ENCODE measurements at regions not wholly inside any gene's neighbourhood (a gene's known extent, or its start where the extent isn't known, plus 50 kb on each side); places are given as distances from the start of the nearest gene placed in this dataset.
A peak's percentile ranks its signal among the peaks of the same experiment; 100 is the strongest.

DNA sequence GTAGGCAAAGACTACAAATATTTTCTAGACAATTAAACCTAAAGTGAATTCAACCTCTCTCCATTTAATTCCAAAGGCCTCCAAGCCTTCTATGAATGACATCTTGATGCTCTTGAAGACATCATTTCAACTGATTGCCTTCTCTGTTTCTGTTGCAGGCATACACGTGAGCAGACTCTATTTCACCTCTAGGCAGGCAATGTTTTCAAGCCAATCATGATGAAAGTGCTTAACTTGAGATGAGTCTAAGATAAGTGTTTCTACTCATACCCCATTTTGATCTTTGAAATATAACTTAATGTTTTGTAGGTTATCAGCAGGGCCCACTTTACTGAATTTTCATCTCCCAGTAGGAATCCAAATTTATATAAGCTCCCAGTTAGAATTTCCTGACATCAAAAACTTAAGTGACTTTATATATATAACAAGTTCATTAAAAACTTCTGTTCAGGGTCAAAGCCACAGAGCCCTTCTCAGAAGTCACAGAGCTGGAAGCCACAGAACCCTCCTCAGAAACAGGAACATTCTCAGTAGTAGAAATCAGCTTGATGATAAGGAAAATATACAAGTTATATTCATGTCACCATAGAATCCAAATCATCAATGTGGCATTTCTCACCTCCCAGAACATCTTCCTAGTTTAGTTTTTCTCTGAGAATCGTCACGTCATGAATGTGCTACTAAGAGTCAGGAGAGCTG is 108.5 kb downstream of the PHLDA1 start:
- no peaks in the 10 kb centered on the region for H3K9me3 ChIP-seq (ENCODE audit: control insufficient read depth in 2 of 2, low read length in 2 of 2)
- H3K9ac ChIP-seq (ENCODE audit: low read length in 2 of 2), result no peak overlapping the region
- no peaks in the 10 kb centered on the region for H3K36me3 ChIP-seq (ENCODE audit: control insufficient read depth in 2 of 2, insufficient read depth in 2 of 2, low read length in 2 of 2)
- peaks cover 0 to 2% of the 10 kb centered on the region in 2 donors for H3K27me3 ChIP-seq (ENCODE audit: control insufficient read depth in 1 of 2, insufficient read depth in 2 of 2, low read length in 2 of 2)
- no peak overlapping the region for H3K27ac ChIP-seq (ENCODE audit: low read length)
- H3K4me3 ChIP-seq (ENCODE audit: low read length in 2 of 2), result no peak overlapping the region
- no peaks in the 10 kb centered on the region for H3K4me1 ChIP-seq (ENCODE audit: control insufficient read depth, insufficient read depth, low read length)

DNA sequence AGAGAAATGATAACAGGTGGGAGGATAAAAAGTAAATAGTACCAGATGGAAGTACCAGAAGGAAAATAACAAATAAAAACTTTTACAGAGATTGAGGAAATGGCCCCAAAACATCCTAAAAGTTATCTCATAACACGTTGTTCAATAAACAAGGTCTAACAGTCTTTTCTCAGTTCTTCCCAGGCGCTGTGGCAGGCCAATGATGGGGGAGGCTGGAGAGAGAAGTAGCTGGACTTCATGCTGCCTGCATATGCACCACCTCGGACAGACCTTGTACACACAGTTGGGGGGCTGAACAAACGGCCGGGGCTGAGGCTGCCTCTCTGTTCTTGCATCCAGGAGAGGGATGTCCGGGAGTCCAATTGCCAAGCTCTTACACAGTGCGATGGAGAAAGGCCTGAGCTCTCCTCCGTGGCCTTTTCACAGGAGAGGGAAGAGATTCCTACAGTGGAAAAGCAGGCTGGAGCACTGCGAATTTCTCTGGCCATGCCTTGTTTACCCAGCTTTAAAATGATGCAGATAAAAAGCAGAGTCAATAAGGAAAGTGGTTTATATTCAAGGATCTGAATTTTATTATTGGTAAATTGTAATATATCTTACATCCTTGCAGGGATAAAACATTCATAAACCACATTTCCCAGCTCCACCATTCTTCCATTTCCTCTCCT is 109.8 kb downstream of the PHLDA1 start:
- Histone ChIP-seq H3K9me3 (ENCODE audit: control insufficient read depth in 2 of 2, low read length in 2 of 2) (no peaks in the 10 kb centered on the region), H3K27ac (ENCODE audit: low read length) (no peak overlapping the region)

DNA sequence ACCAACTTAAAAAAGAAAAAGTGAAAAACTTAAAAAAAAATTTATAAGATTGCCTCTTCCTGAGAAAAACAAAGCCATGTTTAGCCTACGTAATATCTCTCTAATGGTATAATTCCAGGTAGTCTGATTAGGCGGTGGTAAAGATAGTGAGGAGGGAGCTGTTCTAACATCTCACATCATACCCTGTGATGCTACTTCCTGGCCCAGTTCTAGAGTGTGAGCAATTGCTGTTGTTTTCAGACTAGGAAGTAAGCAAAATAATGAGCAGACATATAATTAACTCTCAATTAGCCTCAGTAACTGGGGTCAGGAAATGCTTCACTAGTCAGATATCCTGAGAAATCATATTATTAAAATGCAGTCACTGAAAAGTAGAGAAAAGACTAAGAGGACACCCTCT is 113.9 kb downstream of the PHLDA1 start:
- no peak overlapping the region for H3K27ac ChIP-seq (ENCODE audit: low read length)
- peaks cover 0 to 2% of the 10 kb centered on the region in 2 donors for H3K27me3 ChIP-seq (ENCODE audit: control insufficient read depth in 1 of 2, insufficient read depth in 2 of 2, low read length in 2 of 2)
- no peaks in the 10 kb centered on the region for H3K36me3 ChIP-seq (ENCODE audit: control insufficient read depth in 2 of 2, insufficient read depth in 2 of 2, low read length in 2 of 2)
- H3K4me1 ChIP-seq (ENCODE audit: control insufficient read depth, insufficient read depth, low read length), result peaks cover 6% of the 10 kb centered on the region
- no peaks in the 10 kb centered on the region for H3K9me3 ChIP-seq (ENCODE audit: control insufficient read depth in 2 of 2, low read length in 2 of 2)
- no peak overlapping the region for H3K4me3 ChIP-seq (ENCODE audit: low read length in 2 of 2)
- H3K9ac ChIP-seq (ENCODE audit: low read length in 2 of 2), result no peak overlapping the region

More for the DNA sequence above, 109.8 kb downstream of the PHLDA1 start:
- Histone ChIP-seq H3K27me3 (ENCODE audit: control insufficient read depth in 1 of 2, insufficient read depth in 2 of 2, low read length in 2 of 2) (peaks cover 0 to 2% of the 10 kb centered on the region in 2 donors), H3K36me3 (ENCODE audit: control insufficient read depth in 2 of 2, insufficient read depth in 2 of 2, low read length in 2 of 2) (no peaks in the 10 kb centered on the region), H3K4me1 (ENCODE audit: control insufficient read depth, insufficient read depth, low read length) (no peaks in the 10 kb centered on the region), H3K4me3 (ENCODE audit: low read length in 2 of 2) (no peak overlapping the region), H3K9ac (ENCODE audit: low read length in 2 of 2) (no peak overlapping the region)

DNA sequence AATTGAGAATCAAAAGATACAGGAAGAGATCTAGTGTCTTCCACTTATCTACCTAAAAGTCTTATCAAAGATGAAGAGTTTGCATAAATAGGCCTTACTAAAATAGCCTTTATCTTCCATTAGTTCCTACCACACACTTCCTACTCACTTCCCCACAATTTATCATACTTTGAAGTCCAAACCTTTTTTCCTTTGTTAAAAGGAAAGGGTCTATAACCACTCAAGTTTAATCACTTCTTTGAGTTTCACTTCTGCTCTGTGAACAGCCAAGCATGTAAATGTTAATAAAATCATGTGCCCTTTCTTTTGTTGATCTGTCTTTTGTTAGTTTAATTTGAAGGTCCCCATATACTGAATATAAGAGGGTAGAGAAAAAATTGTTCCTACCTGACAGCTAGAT is 114.5 kb downstream of the PHLDA1 start:
- Histone ChIP-seq H3K4me3 (ENCODE audit: low read length in 2 of 2) (no peak overlapping the region), H3K4me1 (ENCODE audit: control insufficient read depth, insufficient read depth, low read length) (peaks cover 6% of the 10 kb centered on the region), H3K36me3 (ENCODE audit: control insufficient read depth in 2 of 2, insufficient read depth in 2 of 2, low read length in 2 of 2) (no peaks in the 10 kb centered on the region), H3K9me3 (ENCODE audit: control insufficient read depth in 2 of 2, low read length in 2 of 2) (no peaks in the 10 kb centered on the region), H3K27me3 (ENCODE audit: control insufficient read depth in 1 of 2, insufficient read depth in 2 of 2, low read length in 2 of 2) (peaks cover 0 to 2% of the 10 kb centered on the region in 2 donors), H3K27ac (ENCODE audit: low read length) (no peak overlapping the region), H3K9ac (ENCODE audit: low read length in 2 of 2) (no peak overlapping the region)

DNA sequence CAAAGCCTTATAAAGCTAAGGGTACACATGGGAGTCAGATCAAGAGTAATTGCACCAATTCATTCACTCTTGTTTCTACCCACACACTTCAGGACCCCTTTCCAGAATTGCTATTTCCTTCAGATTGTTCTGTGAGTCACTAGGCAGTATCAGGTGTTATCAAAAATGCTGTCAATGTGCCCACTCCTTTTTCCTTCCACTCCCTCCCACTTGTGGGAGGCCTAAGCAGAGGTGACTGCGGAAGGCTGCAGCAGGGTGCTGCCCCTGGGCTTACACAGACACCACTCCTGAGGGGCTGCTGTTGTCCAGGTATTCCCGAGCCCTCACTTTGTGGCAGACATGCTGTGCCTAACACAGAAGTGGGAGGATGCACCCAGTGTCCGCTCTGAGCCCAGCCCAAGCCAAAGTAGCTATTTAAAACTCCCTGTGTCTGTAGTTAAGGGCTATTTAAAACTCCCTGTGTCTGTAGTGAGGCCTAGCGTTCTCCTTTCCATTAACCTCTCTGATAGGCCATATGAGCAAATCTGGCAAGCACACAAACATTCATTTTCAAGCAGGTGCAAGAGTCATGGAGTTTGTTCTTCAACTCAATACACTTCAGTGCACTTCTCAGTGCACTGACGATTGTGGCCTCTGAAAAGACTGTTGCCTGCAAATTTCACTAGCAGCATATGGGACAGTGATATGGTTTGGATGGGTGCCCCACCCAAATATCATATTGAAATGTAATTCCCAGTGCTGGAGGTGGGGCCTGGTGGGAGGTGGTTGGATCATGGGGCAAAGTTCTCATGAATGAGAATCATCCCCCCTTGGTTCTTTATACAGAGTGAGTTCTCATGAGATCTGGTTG is 117.8 kb downstream of the PHLDA1 start:
- Histone ChIP-seq H3K9ac (ENCODE audit: low read length in 2 of 2) (no peak overlapping the region), H3K27ac (ENCODE audit: low read length) (no peak overlapping the region), H3K4me1 (ENCODE audit: control insufficient read depth, insufficient read depth, low read length) (peaks cover 11% of the 10 kb centered on the region), H3K36me3 (ENCODE audit: control insufficient read depth in 2 of 2, insufficient read depth in 2 of 2, low read length in 2 of 2) (no peaks in the 10 kb centered on the region), H3K4me3 (ENCODE audit: low read length in 2 of 2) (no peak overlapping the region), H3K27me3 (ENCODE audit: control insufficient read depth in 1 of 2, insufficient read depth in 2 of 2, low read length in 2 of 2) (no peaks in the 10 kb centered on the region), H3K9me3 (ENCODE audit: control insufficient read depth in 2 of 2, low read length in 2 of 2) (no peaks in the 10 kb centered on the region)

DNA sequence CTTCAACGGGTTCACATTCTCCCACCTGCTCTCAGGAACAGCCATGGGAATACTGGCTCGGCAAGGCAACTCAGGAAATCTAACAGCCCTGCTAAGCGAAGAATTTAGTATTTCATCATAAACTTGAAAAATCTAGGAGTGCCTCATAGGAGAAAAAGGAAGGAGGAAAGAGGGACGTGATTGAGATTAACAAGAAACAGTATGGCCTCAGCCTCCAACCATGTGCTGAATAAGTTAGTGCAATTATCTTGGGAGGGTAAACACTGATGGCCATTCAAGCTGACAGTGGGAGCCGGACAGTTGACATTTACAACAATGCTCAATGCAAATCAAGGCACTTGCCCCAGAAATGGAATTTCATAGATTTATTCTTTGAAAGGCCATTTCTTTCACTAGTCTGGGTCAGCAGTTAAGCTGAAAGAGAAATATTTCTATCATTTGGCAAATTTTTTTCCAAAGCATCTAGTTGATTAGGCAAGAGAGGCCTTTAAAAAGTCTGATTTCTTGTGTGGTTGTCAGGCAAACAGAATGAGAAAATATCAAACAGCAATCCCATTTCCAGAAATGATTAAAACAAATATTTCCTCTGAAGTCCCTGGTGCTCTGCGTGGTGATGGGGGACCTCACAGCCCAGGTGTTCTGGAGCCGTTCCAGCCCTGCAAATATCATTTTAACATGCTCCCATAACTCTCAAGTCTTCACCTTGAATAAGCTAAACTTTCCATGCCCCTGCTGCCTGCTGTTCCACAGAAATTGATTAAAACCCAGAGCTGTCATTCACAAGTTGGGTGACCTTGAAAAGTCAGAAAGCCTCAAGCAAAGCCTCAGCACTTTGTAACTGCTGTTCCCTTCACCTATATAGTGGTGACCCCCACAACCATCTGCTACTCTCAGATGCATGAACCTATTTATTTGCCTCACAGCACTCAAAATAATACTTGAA is 121.6 kb downstream of the PHLDA1 start:
- no peak overlapping the region for H3K9ac ChIP-seq (ENCODE audit: low read length in 2 of 2)
- H3K4me3 ChIP-seq (ENCODE audit: low read length in 2 of 2), result no peak overlapping the region
- H3K36me3 ChIP-seq (ENCODE audit: control insufficient read depth in 2 of 2, insufficient read depth in 2 of 2, low read length in 2 of 2), result no peaks in the 10 kb centered on the region
- H3K9me3 ChIP-seq (ENCODE audit: control insufficient read depth in 2 of 2, low read length in 2 of 2), result no peaks in the 10 kb centered on the region
- peaks cover 11% of the 10 kb centered on the region for H3K4me1 ChIP-seq (ENCODE audit: control insufficient read depth, insufficient read depth, low read length)
- H3K27me3 ChIP-seq (ENCODE audit: control insufficient read depth in 1 of 2, insufficient read depth in 2 of 2, low read length in 2 of 2), result no peaks in the 10 kb centered on the region
- H3K27ac ChIP-seq (ENCODE audit: low read length), result no peak overlapping the region

DNA sequence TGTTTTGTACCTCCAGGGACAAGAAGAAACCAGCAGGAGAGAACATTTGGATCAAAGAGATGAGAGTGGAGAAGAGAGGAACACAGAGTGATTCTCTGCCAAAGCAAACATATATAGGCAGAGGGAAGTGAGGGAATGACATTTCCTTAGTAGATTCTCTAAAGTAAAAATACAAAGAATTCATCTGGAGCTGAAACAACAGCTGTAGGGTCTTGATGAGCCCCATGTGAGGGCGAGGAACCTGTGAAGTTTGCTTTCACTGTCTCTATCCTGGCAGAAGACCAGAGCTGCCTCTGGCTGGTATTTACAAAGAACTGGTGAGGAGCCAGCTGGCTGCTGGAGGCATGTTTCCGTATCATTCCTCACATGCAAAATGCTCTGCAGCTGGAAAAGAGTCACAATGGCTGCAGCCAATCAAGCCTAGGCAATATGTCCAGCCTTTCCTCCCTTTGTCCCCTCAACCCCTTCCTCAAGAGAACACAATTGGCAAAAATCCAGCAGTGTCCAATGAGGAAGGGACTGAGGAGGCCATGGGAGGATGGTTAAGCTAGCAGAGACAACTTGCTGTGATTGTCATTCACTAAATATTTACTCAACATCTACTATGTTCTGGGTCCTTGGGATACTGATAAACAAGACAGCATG is 122.5 kb downstream of the PHLDA1 start:
- Histone ChIP-seq H3K9ac (ENCODE audit: low read length in 2 of 2) (no peak overlapping the region), H3K4me1 (ENCODE audit: control insufficient read depth, insufficient read depth, low read length) (peaks cover 11% of the 10 kb centered on the region), H3K4me3 (ENCODE audit: low read length in 2 of 2) (peak overlapping the region in 1 of 2 donors; percentile 22), H3K27me3 (ENCODE audit: control insufficient read depth in 1 of 2, insufficient read depth in 2 of 2, low read length in 2 of 2) (no peaks in the 10 kb centered on the region), H3K27ac (ENCODE audit: low read length) (no peak overlapping the region), H3K36me3 (ENCODE audit: control insufficient read depth in 2 of 2, insufficient read depth in 2 of 2, low read length in 2 of 2) (no peaks in the 10 kb centered on the region), H3K9me3 (ENCODE audit: control insufficient read depth in 2 of 2, low read length in 2 of 2) (no peaks in the 10 kb centered on the region)

DNA sequence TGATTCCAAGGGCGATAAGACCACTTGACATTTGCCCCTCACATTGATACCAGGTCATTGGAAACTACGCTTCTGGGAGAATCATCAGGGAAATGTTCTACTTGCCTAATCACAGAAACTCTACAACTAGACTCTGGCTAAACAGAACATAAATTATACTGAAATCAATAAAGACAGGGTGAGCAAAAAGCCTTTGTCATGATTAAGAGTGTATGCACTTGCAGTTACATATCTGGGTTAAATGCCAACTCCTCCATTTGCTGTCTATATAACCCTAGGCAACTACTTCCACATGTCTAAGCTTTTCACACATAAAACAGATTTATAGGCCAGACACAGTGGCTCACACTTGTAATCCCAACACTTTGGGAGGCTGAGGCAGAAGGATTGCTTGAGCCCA is 125.7 kb downstream of the PHLDA1 start:
- Histone ChIP-seq H3K36me3 (ENCODE audit: control insufficient read depth in 2 of 2, insufficient read depth in 2 of 2, low read length in 2 of 2) (no peaks in the 10 kb centered on the region), H3K4me3 (ENCODE audit: low read length in 2 of 2) (no peak overlapping the region), H3K9ac (ENCODE audit: low read length in 2 of 2) (no peak overlapping the region), H3K27me3 (ENCODE audit: control insufficient read depth in 1 of 2, insufficient read depth in 2 of 2, low read length in 2 of 2) (no peaks in the 10 kb centered on the region), H3K27ac (ENCODE audit: low read length) (no peak overlapping the region), H3K4me1 (ENCODE audit: control insufficient read depth, insufficient read depth, low read length) (peaks cover 5% of the 10 kb centered on the region), H3K9me3 (ENCODE audit: control insufficient read depth in 2 of 2, low read length in 2 of 2) (no peaks in the 10 kb centered on the region)

DNA sequence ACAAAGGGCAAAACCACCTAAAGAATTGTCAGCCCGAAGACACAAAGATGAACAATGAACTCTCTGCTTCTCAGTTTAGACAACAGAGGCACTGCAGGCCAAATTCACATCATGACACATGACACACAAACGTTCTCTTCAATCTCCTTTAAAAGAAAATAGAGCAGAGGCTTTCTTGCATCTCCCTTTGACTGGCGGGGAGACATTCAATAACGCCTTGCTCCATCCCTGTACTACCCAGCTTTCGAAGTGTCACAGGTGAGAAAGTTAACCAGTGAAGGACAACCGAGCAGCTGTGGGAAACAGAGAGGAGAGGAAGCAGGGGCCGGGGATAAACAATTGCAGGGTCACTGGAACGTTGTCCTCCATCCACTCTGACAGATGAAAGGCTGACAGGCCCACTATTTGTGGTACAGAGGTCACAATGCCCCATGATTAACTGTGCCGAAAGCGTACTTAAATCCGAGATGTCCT is 130.8 kb downstream of the PHLDA1 start:
- no peak overlapping the region for H3K9ac ChIP-seq (ENCODE audit: low read length in 2 of 2)
- H3K27ac ChIP-seq (ENCODE audit: low read length), result no peak overlapping the region
- no peak overlapping the region for H3K4me3 ChIP-seq (ENCODE audit: low read length in 2 of 2)
- no peaks in the 10 kb centered on the region for H3K36me3 ChIP-seq (ENCODE audit: control insufficient read depth in 2 of 2, insufficient read depth in 2 of 2, low read length in 2 of 2)
- no peaks in the 10 kb centered on the region for H3K4me1 ChIP-seq (ENCODE audit: control insufficient read depth, insufficient read depth, low read length)
- no peaks in the 10 kb centered on the region for H3K9me3 ChIP-seq (ENCODE audit: control insufficient read depth in 2 of 2, low read length in 2 of 2)
- H3K27me3 ChIP-seq (ENCODE audit: control insufficient read depth in 1 of 2, insufficient read depth in 2 of 2, low read length in 2 of 2), result no peaks in the 10 kb centered on the region
